Hepatocyte (in vitro differentiated cells): ENCODE measurements at regions not wholly inside any gene's neighbourhood (a gene's known extent, or its start where the extent isn't known, plus 50 kb on each side); places are given as distances from the start of the nearest gene placed in this dataset.

ENCODE experiments used
- DNase-seq: peaks from one replicate; pipeline ENCODE4 v3.0.0-alpha.2; 2016; ENCODE audit warnings: low spot score
- H2AFZ ChIP-seq: fragments of 200-600 bp; sonication (generic); 2 replicates; pipeline ENCODE4 v1.6.0; 2016; ENCODE audit warnings: antibody characterized with exemption, mild to moderate bottlenecking
- H3K27ac ChIP-seq: fragments of 200-600 bp; sonication (generic); 2 replicates; pipeline ENCODE4 v1.5.1; 2016; ENCODE audit warnings: mild to moderate bottlenecking
- H3K27me3 ChIP-seq: fragments of 200-600 bp; sonication (generic); 2 replicates; pipeline ENCODE4 v1.6.1; 2016
- H3K36me3 ChIP-seq: fragments of 200-600 bp; sonication (generic); replicated peaks from 2 replicates; pipeline ENCODE4 v1.5.1; 2016; ENCODE audit warnings: low read depth; ENCODE audit not compliant: insufficient read depth
- H3K4me1 ChIP-seq: fragments of 200-600 bp; sonication (generic); 2 replicates; pipeline ENCODE4 v1.5.1; 2016; ENCODE audit warnings: mild to moderate bottlenecking, moderate library complexity; ENCODE audit not compliant: insufficient read depth
- H3K4me2 ChIP-seq: fragments of 200-600 bp; sonication (generic); 2 replicates; pipeline ENCODE4 v1.6.0; 2016
- H3K4me3 ChIP-seq: fragments of 200-600 bp; sonication (generic); 2 replicates; pipeline ENCODE4 v1.5.1; 2016; ENCODE audit warnings: mild to moderate bottlenecking
- H3K79me2 ChIP-seq: fragments of 200-600 bp; sonication (generic); 2 replicates; pipeline ENCODE4 v1.6.0; 2017; ENCODE audit warnings: mild to moderate bottlenecking
- H3K9me2 ChIP-seq: fragments of 200-600 bp; sonication (generic); replicated peaks from 2 replicates; pipeline ENCODE4 v1.6.0; 2017; ENCODE audit warnings: mild to moderate bottlenecking; ENCODE audit not compliant: insufficient read depth
- H3K9me3 ChIP-seq: fragments of 200-600 bp; sonication (generic); 2 replicates; pipeline ENCODE4 v1.5.1; 2016; ENCODE audit warnings: low read depth, mild to moderate bottlenecking
- H4K20me1 ChIP-seq: fragments of 200-600 bp; sonication (generic); 2 replicates; pipeline ENCODE4 v1.6.0; 2016; ENCODE audit warnings: mild to moderate bottlenecking; ENCODE audit not compliant: insufficient read depth, poor library complexity, severe bottlenecking
- CTCF ChIP-seq: fragments of 200-600 bp; sonication (generic); IDR thresholded peaks from 2 replicates; pipeline ENCODE4 v1.5.1; 2016; ENCODE audit warnings: antibody characterized with exemption, mild to moderate bottlenecking; ENCODE audit not compliant: poor library complexity
- EZH2 ChIP-seq: fragments of 200-600 bp; sonication (generic); IDR thresholded peaks from 2 replicates; pipeline ENCODE4 v1.6.1; 2016; ENCODE audit warnings: antibody characterized with exemption, mild to moderate bottlenecking, borderline replicate concordance
- EZH2phosphoT487 ChIP-seq: fragments of 200-600 bp; sonication (generic); IDR thresholded peaks from one replicate; pipeline ENCODE4 v1.6.1; 2018; ENCODE audit warnings: antibody characterized with exemption, mild to moderate bottlenecking, low read depth, moderate library complexity; ENCODE audit not compliant: unreplicated experiment, severe bottlenecking
- WGBS: methylation state at CpG from one replicate; pipeline ENCODE4 v1.1.6; 2016; ENCODE audit warnings: low lambda C conversion rate; ENCODE audit errors: missing lambda C conversion rate; 5-methylcytosine and 5-hydroxymethylcytosine counted together

GRCh38 chr19:34834472-34835061 lies 61.6 kb upstream of the ZNF599 start:
- Histone ChIP-seq H4K20me1 (no peaks in the 10 kb centered on the region), H3K79me2 (no peaks in the 10 kb centered on the region), H3K4me3 (no peak overlapping the region), H3K4me2 (no peak overlapping the region), H3K4me1 (peaks cover 26% of the 10 kb centered on the region), H3K36me3 (no peaks in the 10 kb centered on the region), H3K27me3 (no peaks in the 10 kb centered on the region), H2AFZ (no peak overlapping the region), H3K9me2 (no peaks in the 10 kb centered on the region), H3K27ac (no peak overlapping the region), H3K9me3 (no peaks in the 10 kb centered on the region)
- DNase-seq = no peak
- TF ChIP-seq EZH2 (no peak), EZH2phosphoT487 (no peak), CTCF (no peak)
- 95% methylated on average over 7 of the region's 7 CpGs for WGBS

GRCh38 chr19:34832581-34833112 lies 59.6 kb upstream of the ZNF599 start:
- Histone ChIP-seq H3K4me3 (no peak overlapping the region), H3K79me2 (no peaks in the 10 kb centered on the region), H3K4me2 (no peak overlapping the region), H3K27me3 (no peaks in the 10 kb centered on the region), H3K9me2 (no peaks in the 10 kb centered on the region), H3K36me3 (no peaks in the 10 kb centered on the region), H3K9me3 (no peaks in the 10 kb centered on the region), H2AFZ (no peak overlapping the region), H3K4me1 (peaks cover 8% of the 10 kb centered on the region), H4K20me1 (no peaks in the 10 kb centered on the region), H3K27ac (no peak overlapping the region)
- no peak for DNase-seq
- WGBS = 95% methylated on average over 36 of the region's 37 CpGs
- TF ChIP-seq EZH2 = no peak
- TF ChIP-seq EZH2phosphoT487 = no peak
- no peak for TF ChIP-seq CTCF

GRCh38 chr19:34831714-34832113 lies 58.7 kb upstream of the ZNF599 start:
- no peaks in the 10 kb centered on the region for H3K9me2 ChIP-seq
- no peaks in the 10 kb centered on the region for H3K9me3 ChIP-seq
- H3K27me3 ChIP-seq = no peaks in the 10 kb centered on the region
- 95% methylated on average over 5 of the region's 5 CpGs for WGBS
- no peak overlapping the region for H2AFZ ChIP-seq
- no peaks in the 10 kb centered on the region for H3K36me3 ChIP-seq
- no peaks in the 10 kb centered on the region for H3K79me2 ChIP-seq
- H3K4me1 ChIP-seq = no peaks in the 10 kb centered on the region
- no peaks in the 10 kb centered on the region for H4K20me1 ChIP-seq
- no peak overlapping the region for H3K27ac ChIP-seq
- H3K4me2 ChIP-seq = no peak overlapping the region
- TF ChIP-seq EZH2phosphoT487 = no peak
- no peak for TF ChIP-seq EZH2
- no peak for TF ChIP-seq CTCF
- no peak overlapping the region for H3K4me3 ChIP-seq
- no peak for DNase-seq
